GF-D8 (cell line): ENCODE measurements at regions not wholly inside any gene's neighbourhood (a gene's known extent, or its start where the extent isn't known, plus 50 kb on each side); places are given as distances from the start of the nearest gene placed in this dataset.

ENCODE experiments used
- DNase-seq: peaks from one replicate; lab custom pipeline; 2025; lab: John Stamatoyannopoulos, UW

DNA sequence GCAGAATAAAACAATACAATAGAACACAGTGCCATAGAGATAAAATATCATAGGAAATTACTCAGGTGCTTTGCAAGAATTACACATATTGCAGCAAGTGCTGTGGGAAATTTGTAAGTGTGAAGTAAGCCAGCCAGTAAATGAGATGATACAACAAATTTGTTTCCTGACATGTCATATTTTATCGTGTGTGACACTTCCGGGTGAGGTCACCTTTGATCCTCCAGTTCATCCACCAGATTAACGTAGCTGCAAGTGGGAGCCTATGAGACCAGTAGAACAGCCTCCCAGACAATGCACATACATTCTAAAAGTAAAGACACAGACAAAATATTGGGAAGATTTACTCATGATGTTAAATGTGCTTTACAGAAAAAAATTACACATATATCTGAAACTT, 72.2 kb downstream of the PRDM9 start:
- DNase-seq, result no peak

- no peak for DNase-seq
Measured at GRCh38 chr5:23583081-23583480, 75.7 kb downstream of the PRDM9 start.

DNA sequence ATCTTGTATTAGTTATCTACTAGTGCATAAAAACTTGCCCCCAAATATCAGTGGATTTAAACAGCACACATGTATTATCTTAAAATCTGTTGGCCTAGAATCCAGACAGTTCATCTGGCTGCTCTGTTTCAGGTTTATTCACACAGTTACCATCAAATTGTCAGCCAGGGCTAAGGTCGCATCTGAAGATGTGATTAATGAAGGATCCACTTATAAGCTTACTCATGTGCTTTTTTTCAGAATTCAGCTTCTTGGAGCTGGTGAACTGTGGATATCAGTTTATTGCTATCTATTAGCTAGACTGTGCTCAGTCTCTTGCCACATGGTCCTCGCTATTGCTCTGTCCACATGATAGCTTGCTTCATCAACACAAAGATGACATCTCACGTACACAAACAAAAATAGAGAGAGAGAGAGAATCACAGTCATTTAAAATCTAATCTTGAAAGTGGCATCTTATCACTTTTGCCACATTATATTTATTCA, 81.5 kb downstream of the PRDM9 start:
- DNase-seq, result no peak

GRCh38 chr5:23591250-23591649, 83.8 kb downstream of the PRDM9 start:
- no peak for DNase-seq

- no peak for DNase-seq
Measured at GRCh38 chr5:23606927-23607326, 99.5 kb downstream of the PRDM9 start.

DNA sequence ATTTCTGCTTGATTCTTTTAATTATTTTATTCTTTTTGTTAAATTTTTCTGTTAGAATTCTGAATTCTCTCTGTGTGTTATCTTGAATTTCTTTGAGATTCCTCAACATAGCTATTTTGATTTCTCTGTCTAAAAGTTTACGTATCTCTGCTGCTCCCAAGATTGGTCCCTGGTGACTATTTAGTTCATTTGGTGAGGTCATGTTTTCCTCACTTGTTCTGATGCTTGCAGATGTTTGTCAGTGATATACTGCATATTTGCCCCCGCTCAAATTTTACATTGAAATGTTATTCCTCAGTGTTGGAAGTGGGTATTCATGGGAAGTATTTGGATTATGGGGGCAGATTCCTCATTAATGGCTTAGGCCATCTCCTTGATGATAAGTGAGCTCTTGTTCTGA, 105.3 kb downstream of the PRDM9 start:
- no peak for DNase-seq

GRCh38 chr5:23613566-23613965, 106.2 kb downstream of the PRDM9 start:
- no peak for DNase-seq

DNA sequence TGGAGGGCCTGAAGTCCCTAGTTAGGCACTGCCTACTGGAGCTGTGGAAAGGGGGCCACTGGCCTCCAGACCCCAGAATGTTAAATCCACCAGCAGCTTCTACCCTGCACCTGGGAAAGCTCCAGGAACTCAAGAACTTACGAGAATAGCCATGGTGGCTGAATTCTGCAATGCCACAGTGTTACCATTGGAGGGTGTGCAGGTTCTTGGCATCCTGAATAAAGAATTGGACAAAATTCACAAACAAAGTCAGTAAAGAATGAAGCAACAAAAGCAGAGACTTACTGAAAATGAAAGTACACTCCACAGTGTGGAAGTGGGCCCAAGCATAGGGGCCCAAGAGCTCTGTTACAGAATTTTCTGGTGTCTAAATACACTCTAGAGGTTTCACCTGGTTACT, 107.0 kb downstream of the PRDM9 start:
- DNase-seq, result no peak

DNA sequence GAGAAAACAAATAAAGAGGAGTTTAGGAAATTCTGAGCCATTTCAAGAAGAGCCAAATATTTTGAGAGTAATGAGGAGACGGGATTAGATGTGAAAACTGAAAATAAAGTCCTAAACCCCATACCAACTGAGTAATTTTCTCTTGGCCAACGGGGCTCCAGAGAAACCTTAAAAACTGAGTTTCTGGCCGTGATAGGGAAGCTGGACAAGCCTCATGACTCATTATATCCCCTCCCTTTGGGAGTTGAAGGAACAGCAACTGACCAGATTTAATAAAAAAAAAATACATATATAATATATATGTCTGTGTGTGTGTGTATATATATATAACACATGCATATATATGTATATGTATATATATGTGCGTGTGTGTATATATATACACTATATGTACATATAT, 119.6 kb downstream of the PRDM9 start:
- DNase-seq, result no peak

GRCh38 chr5:23627976-23628375, 120.6 kb downstream of the PRDM9 start:
- DNase-seq, result no peak

DNA sequence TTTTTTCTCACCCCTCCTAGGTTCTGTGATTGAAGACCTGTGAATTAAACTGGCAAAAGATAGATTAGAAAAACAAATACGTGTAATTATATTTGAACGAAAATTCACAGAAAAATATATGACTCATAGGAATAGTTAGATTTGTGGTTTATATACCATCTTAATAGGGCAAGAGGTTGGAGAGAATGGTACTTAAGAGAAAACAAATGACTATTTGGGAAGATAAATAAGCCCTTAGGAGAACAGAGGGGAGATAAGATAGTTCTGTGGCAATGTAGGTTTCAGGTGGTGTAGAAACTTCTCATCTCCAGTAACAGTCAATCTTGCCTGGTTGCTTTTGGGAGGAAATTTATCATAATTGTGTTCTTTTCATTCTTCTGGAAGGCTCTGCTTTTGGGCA, 122.0 kb downstream of the PRDM9 start:
- DNase-seq, result no peak

DNA sequence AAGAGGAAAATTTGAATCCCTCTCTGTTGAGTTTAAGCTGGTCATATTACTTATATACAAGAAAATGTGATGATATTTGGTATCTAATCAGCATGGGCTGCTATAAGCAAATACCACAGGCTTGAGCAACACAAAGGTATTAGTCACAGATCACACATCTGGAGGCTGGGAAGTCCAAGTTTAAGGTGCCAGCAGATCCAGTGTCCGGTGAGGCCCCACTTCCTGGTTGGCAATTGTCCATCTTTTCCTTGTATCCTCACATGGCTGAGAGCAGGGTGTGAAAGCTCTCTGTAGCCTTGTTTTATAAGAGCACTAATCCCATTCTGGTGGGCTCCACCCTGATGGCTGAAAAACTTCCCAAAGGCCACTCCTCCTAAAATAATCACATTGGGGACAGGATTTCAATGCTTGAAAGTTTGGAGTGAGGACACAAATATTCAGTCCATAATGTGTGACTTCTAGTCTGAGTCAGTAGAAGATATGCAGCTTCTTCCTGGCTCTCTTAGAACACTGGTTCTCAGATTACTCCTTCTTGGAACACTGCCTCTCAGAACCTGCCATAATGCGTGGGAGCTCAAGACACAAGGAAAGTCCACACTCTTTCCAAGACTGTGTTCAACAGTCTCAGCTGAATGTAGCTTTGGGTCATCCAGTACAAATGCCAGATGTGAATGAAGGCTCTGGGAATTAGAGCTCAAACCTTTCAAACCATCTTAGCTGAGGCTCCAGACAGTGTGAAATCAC, 124.1 kb downstream of the PRDM9 start:
- DNase-seq, result no peak

- no peak for DNase-seq
Measured at GRCh38 chr5:23635938-23636337, 128.5 kb downstream of the PRDM9 start.

- no peak for DNase-seq
Measured at GRCh38 chr5:23639326-23639725, 131.9 kb downstream of the PRDM9 start.

- no peak for DNase-seq
Measured at GRCh38 chr5:23648656-23649055, 141.2 kb downstream of the PRDM9 start.

DNA sequence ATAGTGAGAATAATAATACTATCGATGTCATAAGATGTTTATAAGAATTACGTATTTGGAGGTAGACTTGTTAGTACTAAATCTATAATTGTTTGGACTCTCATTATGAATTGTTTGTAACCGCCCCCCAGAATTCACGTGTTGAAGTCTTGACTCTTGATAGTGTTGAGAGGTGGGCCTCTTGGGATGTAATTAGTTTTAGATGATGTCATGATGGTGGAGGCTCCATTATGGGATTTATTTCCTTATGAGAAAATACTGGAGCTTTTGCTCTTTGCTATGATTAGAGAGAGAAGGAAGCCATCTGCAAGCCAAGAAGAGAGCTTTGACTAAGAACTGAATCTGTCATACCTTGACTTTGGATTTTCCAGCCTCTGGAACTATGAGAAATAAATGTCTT, 142.2 kb downstream of the PRDM9 start:
- no peak for DNase-seq

GRCh38 chr5:23655674-23656073, 148.3 kb downstream of the PRDM9 start:
- DNase-seq, result no peak

DNA sequence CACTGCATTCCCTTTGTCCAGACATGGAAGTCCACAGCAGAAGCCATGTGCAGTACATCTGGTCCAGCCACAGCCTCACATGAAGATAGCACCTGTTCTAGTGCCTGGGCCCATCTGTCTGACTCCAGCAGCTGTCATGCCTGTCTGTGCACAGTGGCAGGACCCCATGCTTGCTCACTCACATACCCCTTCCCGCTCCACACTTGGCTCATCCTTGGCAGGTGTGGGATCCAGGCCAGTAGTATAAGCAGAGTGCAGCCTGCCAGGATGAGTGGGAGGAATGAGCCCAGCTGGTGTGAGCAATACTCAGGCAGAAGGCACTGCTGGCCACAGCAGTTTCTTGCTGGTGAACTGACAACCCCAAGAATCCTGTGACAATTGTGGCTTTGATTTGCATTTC, 168.0 kb downstream of the PRDM9 start:
- no peak for DNase-seq

GRCh38 chr5:23677996-23678395, 170.6 kb downstream of the PRDM9 start:
- DNase-seq, result no peak

GRCh38 chr5:23684103-23684502, 176.7 kb downstream of the PRDM9 start:
- DNase-seq, result no peak

DNA sequence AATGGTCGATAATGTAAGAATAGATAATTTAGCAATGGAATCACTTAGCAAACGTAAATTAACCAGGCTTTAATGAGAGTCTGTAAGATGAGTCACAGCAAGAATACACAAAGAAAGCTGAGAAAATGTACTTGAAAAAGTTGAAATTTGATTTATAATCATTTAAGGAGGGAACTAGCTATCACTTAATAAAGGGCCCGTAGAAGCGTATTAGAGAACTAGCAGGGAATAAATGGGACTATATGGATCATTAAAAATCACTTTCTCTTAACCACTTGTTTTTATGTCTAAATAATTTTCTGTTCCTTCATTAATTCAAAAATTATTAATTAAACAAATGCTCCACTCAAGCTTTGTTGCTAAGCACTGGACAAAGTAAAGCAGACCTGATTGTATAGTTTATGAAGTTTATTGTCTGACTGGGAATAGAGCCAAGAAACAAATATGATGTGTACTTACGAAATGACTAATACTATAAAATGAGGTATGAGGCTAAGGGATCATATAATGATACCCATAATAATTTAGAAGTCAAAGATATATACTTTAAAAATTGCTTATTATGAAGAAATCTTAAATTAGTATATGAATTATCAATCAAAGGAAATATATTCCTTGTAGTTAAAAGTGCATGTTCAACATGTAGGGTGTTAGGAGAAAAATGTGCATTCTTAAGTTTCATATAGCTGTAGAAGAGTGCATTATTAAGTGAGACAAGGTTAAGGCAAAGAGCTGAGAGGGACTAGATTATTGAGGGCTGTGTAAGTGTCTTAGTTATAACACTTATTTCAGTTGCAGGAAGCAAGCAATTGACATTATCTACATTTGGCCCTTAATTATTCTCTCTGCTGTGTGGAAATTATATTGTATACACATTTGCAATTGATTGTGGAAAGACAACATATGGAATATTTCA, 196.8 kb downstream of the PRDM9 start:
- DNase-seq, result no peak

- DNase-seq, result no peak
Measured at GRCh38 chr5:23717486-23717885, 210.1 kb downstream of the PRDM9 start.

DNA sequence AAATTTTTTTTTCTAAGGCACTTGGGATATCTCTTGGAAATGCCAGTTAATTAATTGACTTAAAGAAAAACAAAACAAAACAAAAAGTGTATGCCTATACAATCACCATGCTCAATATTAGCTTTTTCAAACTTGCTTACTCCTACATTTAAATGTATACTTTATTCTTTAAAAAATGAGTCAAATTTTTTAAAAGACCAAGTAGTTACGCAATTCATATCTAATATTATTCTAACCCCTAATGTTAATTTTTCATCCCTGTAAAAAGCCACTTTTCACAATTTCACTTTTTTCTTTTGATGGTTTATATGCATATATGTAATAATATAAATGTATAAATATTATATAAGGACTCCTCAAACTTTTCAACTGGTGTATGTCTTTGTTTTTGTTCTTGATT, 211.2 kb downstream of the PRDM9 start:
- DNase-seq, result no peak
